ENCODE measurements at regions not wholly inside any gene's neighbourhood (a gene's known extent, or its start where the extent isn't known, plus 50 kb on each side); places are given as distances from the start of the nearest gene placed in this dataset.

- Mint-ChIP-seq H3K4me1 (ENCODE audit: unreplicated experiment) (peaks cover 4% of the 10 kb centered on the region), H3K9me3 (peaks cover 5% of the 10 kb centered on the region), H3K4me3 (no peak overlapping the region), H3K27ac (no peak overlapping the region), H3K27me3 (peaks cover 8% of the 10 kb centered on the region), H3K36me3 (peaks cover 11% of the 10 kb centered on the region)
- TF ChIP-seq, protein P1, sequence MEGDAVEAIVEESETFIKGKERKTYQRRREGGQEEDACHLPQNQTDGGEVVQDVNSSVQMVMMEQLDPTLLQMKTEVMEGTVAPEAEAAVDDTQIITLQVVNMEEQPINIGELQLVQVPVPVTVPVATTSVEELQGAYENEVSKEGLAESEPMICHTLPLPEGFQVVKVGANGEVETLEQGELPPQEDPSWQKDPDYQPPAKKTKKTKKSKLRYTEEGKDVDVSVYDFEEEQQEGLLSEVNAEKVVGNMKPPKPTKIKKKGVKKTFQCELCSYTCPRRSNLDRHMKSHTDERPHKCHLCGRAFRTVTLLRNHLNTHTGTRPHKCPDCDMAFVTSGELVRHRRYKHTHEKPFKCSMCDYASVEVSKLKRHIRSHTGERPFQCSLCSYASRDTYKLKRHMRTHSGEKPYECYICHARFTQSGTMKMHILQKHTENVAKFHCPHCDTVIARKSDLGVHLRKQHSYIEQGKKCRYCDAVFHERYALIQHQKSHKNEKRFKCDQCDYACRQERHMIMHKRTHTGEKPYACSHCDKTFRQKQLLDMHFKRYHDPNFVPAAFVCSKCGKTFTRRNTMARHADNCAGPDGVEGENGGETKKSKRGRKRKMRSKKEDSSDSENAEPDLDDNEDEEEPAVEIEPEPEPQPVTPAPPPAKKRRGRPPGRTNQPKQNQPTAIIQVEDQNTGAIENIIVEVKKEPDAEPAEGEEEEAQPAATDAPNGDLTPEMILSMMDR (conservative IDR thresholded peaks at IDR 0.05): no peak
- DNase-seq (ENCODE audit: extremely low spot score, unreplicated experiment): no peak
Measured at GRCh38 chr4:30948653-30949052, 228.5 kb downstream of the PCDH7 start.

DNA sequence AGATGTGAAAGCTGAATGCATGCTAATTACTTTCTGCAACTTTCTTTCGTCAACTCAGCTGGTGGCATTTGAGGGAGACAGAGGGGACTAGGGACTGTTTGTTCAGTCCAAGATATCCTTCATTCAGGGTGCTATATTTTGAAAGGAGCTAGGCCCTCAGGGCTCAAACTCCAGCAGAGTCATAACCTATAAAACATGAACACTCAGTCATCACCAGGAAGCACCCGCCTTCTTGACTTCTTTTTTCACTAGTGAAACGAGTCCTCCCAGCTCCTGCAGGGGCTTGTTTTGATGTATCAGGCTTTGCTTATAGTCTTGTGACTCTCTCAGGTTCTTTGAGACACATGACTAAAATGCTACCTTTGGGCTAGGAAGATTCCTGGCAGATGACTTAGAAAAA, 230.6 kb downstream of the PCDH7 start:
- TF ChIP-seq, protein P1 (conservative IDR thresholded peaks at IDR 0.05): no peak
- H3K36me3 Mint-ChIP-seq: peaks cover 9% of the 10 kb centered on the region
- H3K9me3 Mint-ChIP-seq: peaks cover 5% of the 10 kb centered on the region
- H3K27ac Mint-ChIP-seq: peak overlapping the region; percentile 69
- H3K4me1 Mint-ChIP-seq (ENCODE audit: unreplicated experiment): peaks cover 1% of the 10 kb centered on the region
- DNase-seq (ENCODE audit: extremely low spot score, unreplicated experiment): no peak
- H3K4me3 Mint-ChIP-seq: no peak overlapping the region
- peaks cover 7% of the 10 kb centered on the region for H3K27me3 Mint-ChIP-seq

GRCh38 chr4:30952526-30953219, 232.5 kb downstream of the PCDH7 start:
- H3K27ac Mint-ChIP-seq: no peak overlapping the region

GRCh38 chr4:30953799-30954198, 233.6 kb downstream of the PCDH7 start:
- DNase-seq (ENCODE audit: extremely low spot score, unreplicated experiment): no peak
- no peak overlapping the region for H3K27ac Mint-ChIP-seq

More at GRCh38 chr4:30952526-30953219, 232.5 kb downstream of the PCDH7 start:
- Mint-ChIP-seq H3K4me1 (ENCODE audit: unreplicated experiment) (no peaks in the 10 kb centered on the region), H3K27me3 (no peaks in the 10 kb centered on the region), H3K9me3 (no peaks in the 10 kb centered on the region), H3K4me3 (no peak overlapping the region), H3K36me3 (peaks cover 9% of the 10 kb centered on the region)
- no peak for DNase-seq (ENCODE audit: extremely low spot score, unreplicated experiment)
- TF ChIP-seq, protein P1 (conservative IDR thresholded peaks at IDR 0.05): no peak

GRCh38 chr4:30956916-30957315, 236.7 kb downstream of the PCDH7 start:
- DNase-seq (ENCODE audit: extremely low spot score, unreplicated experiment): no peak
- no peak overlapping the region for H3K4me3 Mint-ChIP-seq
- H3K27ac Mint-ChIP-seq: no peak overlapping the region

More at GRCh38 chr4:30953799-30954198, 233.6 kb downstream of the PCDH7 start:
- TF ChIP-seq, protein P1 (conservative IDR thresholded peaks at IDR 0.05): no peak
- Mint-ChIP-seq H3K36me3 (peaks cover 9% of the 10 kb centered on the region), H3K27me3 (no peaks in the 10 kb centered on the region), H3K4me1 (ENCODE audit: unreplicated experiment) (no peaks in the 10 kb centered on the region), H3K4me3 (no peak overlapping the region), H3K9me3 (no peaks in the 10 kb centered on the region)

More at GRCh38 chr4:30956916-30957315, 236.7 kb downstream of the PCDH7 start:
- H3K36me3 Mint-ChIP-seq: peaks cover 10% of the 10 kb centered on the region
- no peaks in the 10 kb centered on the region for H3K27me3 Mint-ChIP-seq
- no peaks in the 10 kb centered on the region for H3K4me1 Mint-ChIP-seq (ENCODE audit: unreplicated experiment)
- TF ChIP-seq, protein P1 (conservative IDR thresholded peaks at IDR 0.05): no peak
- H3K9me3 Mint-ChIP-seq: no peaks in the 10 kb centered on the region

Data from type B pancreatic cell (in vitro differentiated cells).